Esophagus squamous epithelium (tissue), 5 donors: ENCODE measurements at regions not wholly inside any gene's neighbourhood (a gene's known extent, or its start where the extent isn't known, plus 50 kb on each side); places are given as distances from the start of the nearest gene placed in this dataset.

ENCODE experiments used
- DNase-seq: peaks from one replicate; lab custom pipeline; 2025; lab: John Stamatoyannopoulos, UW
- H3K27ac ChIP-seq, 4 donors: fragments of 200-600 bp; sonication (generic); one replicate each; pipeline ENCODE4 v1.5.1; 2016 to 2019; ENCODE audit warnings: mild to moderate bottlenecking in 1 of 4
- H3K27me3 ChIP-seq, 4 donors: fragments of 200-600 bp; sonication (generic); 1 replicate in 3 of 4; 2 replicates in 1 of 4; pipeline versions ENCODE4 v1.5.1 to v1.6.0; 2017 to 2021; ENCODE audit warnings: antibody characterized with exemption in 1 of 4
- H3K36me3 ChIP-seq, 3 donors: fragments of 200-600 bp; sonication (generic); one replicate each; pipeline ENCODE4 v1.5.1; 2016 to 2019
- H3K4me1 ChIP-seq, 3 donors: fragments of 200-600 bp; sonication (generic); one replicate each; pipeline ENCODE4 v1.5.1; 2017 to 2019
- H3K4me3 ChIP-seq, 4 donors: fragments of 200-600 bp; sonication (generic); 1 replicate in 3 of 4; 2 replicates in 1 of 4; pipeline ENCODE4 v1.5.1; 2016 to 2019; ENCODE audit warnings: mild to moderate bottlenecking in 2 of 4, moderate library complexity in 1 of 4
- H3K9me3 ChIP-seq, 3 donors: fragments of 200-600 bp; sonication (generic); one replicate each; pipeline ENCODE4 v1.5.1; 2016 to 2019
- POLR2A ChIP-seq, 4 donors: fragments of 450-650 bp; IDR thresholded peaks; one replicate each; pipeline ENCODE4 v1.6.1; 2017; ENCODE audit warnings: antibody characterized with exemption in 4 of 4, mild to moderate bottlenecking in 4 of 4, moderate library complexity in 3 of 4
- WGBS, 2 donors: methylation state at CpG; one replicate each; pipeline ENCODE4 v1.1.5; 2018; 5-methylcytosine and 5-hydroxymethylcytosine counted together
- intact Hi-C: fragments of 100-400 bp; cut with DNase I; formaldehyde crosslinking; loops from one replicate; pipeline ENCODE4 v1.15.0; 2022
- TF ChIP-seq, protein P1 (sequence below), 6 experiments: fragments of 450-650 bp in 4 of 6; fragments of 200-600 bp in 2 of 6; sonication (generic) in 2 of 6; IDR thresholded peaks; one replicate each; pipeline ENCODE4 v1.5.1; 2016 to 2019; ENCODE audit warnings: antibody characterized with exemption in 6 of 6, mild to moderate bottlenecking in 4 of 6, moderate library complexity in 4 of 6
- donor health status: DM: yes; HTN: yes; CAD: no.

DNA sequence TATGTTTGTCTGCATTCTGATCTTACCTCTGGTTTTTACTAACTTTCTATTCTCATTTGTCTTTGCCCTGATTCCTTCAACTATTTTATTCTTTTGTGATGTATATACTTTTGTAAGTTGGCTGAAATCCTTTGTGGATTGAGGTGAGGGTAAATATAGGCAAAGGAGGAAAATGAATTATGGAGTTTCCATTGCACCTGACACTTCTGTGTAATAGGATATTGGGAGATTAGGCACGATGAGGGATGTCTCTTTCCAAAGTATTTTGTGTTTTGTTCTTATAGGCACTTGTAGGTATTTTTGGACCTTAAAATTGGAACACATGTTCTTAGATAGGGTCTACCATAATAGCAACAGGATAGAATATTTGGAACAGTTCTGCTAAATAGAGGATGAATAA is 76.4 kb downstream of the HRH4 start:
- no peak overlapping the region for H3K4me3 ChIP-seq
- TF ChIP-seq, protein P1, sequence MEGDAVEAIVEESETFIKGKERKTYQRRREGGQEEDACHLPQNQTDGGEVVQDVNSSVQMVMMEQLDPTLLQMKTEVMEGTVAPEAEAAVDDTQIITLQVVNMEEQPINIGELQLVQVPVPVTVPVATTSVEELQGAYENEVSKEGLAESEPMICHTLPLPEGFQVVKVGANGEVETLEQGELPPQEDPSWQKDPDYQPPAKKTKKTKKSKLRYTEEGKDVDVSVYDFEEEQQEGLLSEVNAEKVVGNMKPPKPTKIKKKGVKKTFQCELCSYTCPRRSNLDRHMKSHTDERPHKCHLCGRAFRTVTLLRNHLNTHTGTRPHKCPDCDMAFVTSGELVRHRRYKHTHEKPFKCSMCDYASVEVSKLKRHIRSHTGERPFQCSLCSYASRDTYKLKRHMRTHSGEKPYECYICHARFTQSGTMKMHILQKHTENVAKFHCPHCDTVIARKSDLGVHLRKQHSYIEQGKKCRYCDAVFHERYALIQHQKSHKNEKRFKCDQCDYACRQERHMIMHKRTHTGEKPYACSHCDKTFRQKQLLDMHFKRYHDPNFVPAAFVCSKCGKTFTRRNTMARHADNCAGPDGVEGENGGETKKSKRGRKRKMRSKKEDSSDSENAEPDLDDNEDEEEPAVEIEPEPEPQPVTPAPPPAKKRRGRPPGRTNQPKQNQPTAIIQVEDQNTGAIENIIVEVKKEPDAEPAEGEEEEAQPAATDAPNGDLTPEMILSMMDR (IDR thresholded peaks at IDR 0.05): no peak
- no peak for TF ChIP-seq POLR2A (IDR thresholded peaks at IDR 0.05)
- H3K9me3 ChIP-seq: no peaks in the 10 kb centered on the region
- no peak for DNase-seq
- 63 to 74% methylated on average over 1 of the region's 1 CpG for WGBS, 2 donors
- peaks cover 0 to 3% (median 0%) of the 10 kb centered on the region in 4 donors for H3K27me3 ChIP-seq
- no peaks in the 10 kb centered on the region for H3K4me1 ChIP-seq
- no peaks in the 10 kb centered on the region for H3K36me3 ChIP-seq
- intact Hi-C loops: no loop called here
- no peak overlapping the region for H3K27ac ChIP-seq

DNA sequence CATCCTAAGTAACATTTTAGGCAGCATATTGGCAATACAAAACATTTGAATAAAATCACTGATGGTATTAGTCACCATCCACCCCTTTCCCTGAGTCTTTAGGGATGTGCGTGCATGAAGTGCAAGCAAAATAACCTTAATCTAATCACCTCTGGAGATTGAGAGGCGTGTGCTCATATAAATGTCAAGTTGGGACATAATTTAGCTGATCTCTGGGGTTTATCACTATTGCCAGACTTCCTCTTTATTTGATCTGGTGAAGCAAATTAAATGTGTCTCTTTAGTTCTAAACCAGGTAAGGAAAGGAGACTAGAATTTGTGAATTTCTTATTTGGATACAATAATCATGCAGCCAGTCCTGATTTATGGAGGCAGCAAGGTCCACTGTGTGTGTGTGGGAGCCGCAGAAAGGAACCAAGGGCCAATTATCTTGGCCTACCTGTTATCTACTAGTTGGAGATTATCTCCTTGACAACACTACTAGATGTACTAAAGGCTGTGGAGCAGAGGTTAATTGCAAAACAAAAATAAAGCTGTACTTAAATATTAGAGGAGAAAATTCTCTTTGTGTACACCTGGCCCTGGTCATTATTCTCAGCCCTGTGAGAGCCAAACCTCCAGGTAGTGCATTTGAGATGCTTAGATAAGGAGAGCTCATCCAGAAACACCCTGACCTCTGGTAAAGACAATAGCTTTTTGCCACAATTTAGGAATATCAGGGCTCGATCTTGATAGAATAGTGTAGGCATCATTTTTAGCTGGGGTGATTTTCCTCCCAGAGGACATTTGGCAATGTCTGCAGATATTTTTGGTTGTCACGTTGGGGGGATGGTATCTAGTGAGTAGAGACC is 78.2 kb downstream of the HRH4 start:
- H3K36me3 ChIP-seq: no peaks in the 10 kb centered on the region
- H3K9me3 ChIP-seq: no peaks in the 10 kb centered on the region
- H3K4me1 ChIP-seq: no peaks in the 10 kb centered on the region
- H3K27ac ChIP-seq: no peak overlapping the region
- intact Hi-C loops: no loop called here
- WGBS, 2 donors: 50 to 69% methylated on average over 5 of the region's 5 CpGs
- no peaks in the 10 kb centered on the region for H3K27me3 ChIP-seq
- TF ChIP-seq, protein P1 (IDR thresholded peaks at IDR 0.05): no peak
- no peak for TF ChIP-seq POLR2A (IDR thresholded peaks at IDR 0.05)
- DNase-seq: no peak
- no peak overlapping the region for H3K4me3 ChIP-seq

- 45 to 48% methylated on average over 4 of the region's 4 CpGs for WGBS, 2 donors
- Histone ChIP-seq H3K27me3 (no peaks in the 10 kb centered on the region), H3K36me3 (no peaks in the 10 kb centered on the region), H3K4me1 (no peaks in the 10 kb centered on the region), H3K4me3 (no peak overlapping the region), H3K9me3 (no peaks in the 10 kb centered on the region), H3K27ac (no peak overlapping the region)
- intact Hi-C loops: no loop called here
- TF ChIP-seq, protein P1 (IDR thresholded peaks at IDR 0.05): no peak
- no peak for TF ChIP-seq POLR2A (IDR thresholded peaks at IDR 0.05)
- no peak for DNase-seq
Observed at GRCh38 chr18:24539866-24540617, 79.6 kb downstream of the HRH4 start.

- DNase-seq: no peak
- H3K4me3 ChIP-seq: no peak overlapping the region
- intact Hi-C loops: no loop called here
- no peaks in the 10 kb centered on the region for H3K36me3 ChIP-seq
- 77% methylated on average over 8 of the region's 8 CpGs for WGBS, 2 donors
- no peaks in the 10 kb centered on the region for H3K9me3 ChIP-seq
- no peaks in the 10 kb centered on the region for H3K4me1 ChIP-seq
- no peaks in the 10 kb centered on the region for H3K27me3 ChIP-seq
- TF ChIP-seq POLR2A (IDR thresholded peaks at IDR 0.05): no peak
- TF ChIP-seq, protein P1 (IDR thresholded peaks at IDR 0.05): no peak
- H3K27ac ChIP-seq: no peak overlapping the region
Observed at GRCh38 chr18:24540896-24541295, 80.5 kb downstream of the HRH4 start.
